HG02610 (cell line): ENCODE measurements at regions not wholly inside any gene's neighbourhood (a gene's known extent, or its start where the extent isn't known, plus 50 kb on each side); places are given as distances from the start of the nearest gene placed in this dataset.
"Not testable (repeated sequence)": the region's sequence is repeated elsewhere in the genome, so short reads cannot be mapped to it uniquely, and the experiment has no call there.

ENCODE experiments used
- ATAC-seq: cut with Tn5 transposase; IDR thresholded peaks from one replicate; pipeline ENCODE4 v1.9.1; 2021; ENCODE audit warnings: mild to moderate bottlenecking, moderate library complexity; ENCODE audit not compliant: unreplicated experiment

GRCh38 chr5:109283086-109283485 is 126.7 kb downstream of the PJA2 start:
- ATAC-seq, result not testable (repeated sequence)

- ATAC-seq, result no peak
These were observed 128.6 kb downstream of the PJA2 start for GRCh38 chr5:109281136-109281690.

DNA sequence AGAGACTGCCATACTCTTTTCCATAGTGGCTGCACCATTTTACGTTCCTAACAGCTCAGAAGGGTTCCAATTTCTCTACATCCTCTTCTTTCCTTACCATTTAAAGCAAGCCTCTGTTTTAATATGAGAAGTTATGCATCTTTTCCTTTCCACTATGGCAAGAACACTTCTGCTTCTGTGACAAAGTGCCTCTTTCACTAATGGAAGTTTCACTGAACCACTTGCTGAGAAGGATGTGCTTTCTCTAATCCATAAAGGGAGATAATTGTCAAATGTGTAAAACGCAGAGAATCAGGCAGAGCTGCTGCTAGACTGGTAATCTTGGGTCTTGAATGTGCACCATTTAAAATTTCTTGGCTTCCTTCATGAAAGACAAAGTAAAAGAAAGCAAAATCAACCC is 131.6 kb downstream of the PJA2 start:
- no peak for ATAC-seq

- no peak for ATAC-seq
These were observed 133.9 kb downstream of the PJA2 start for GRCh38 chr5:109275919-109276318.

DNA sequence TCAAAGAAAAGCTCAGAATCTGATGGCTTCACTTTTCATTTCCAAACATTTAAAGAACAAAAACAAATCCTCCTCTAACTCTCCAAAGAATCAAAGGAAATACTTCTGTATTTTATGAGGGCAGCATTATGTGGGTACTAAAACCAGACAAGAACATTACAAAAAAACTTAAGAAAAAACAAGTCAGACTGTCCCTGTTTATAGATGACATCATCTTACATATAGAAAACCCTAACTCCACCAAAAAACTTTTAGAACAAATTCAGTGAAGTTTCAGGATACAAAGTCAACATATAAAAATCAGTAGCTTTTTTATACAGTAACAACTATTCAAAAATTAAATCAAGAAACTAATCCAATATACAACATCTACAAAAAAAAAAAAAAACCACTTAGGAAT is 136.2 kb downstream of the PJA2 start:
- no peak for ATAC-seq

DNA sequence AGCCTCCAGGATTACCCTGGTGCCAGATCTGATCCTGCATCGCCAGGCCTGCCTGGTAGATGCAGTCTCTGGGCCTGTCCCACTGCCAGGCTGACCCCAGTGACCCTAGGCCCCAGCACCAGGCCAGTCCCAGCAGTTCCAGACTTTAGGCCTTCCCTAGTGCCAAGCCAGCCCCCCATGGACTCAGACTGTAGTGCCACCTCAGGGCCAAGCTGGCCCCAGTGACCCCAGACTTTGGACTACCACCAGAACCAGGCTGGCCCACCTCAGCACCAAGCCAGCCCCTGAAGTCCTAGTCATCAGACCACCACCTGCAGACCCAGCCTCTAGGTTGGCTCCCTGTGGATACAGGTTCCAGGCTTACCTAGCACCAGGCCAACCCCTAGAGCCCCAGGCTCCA is 142.5 kb downstream of the PJA2 start:
- ATAC-seq, result no peak

GRCh38 chr5:109258755-109259154 is 151.0 kb downstream of the PJA2 start:
- ATAC-seq, result no peak

DNA sequence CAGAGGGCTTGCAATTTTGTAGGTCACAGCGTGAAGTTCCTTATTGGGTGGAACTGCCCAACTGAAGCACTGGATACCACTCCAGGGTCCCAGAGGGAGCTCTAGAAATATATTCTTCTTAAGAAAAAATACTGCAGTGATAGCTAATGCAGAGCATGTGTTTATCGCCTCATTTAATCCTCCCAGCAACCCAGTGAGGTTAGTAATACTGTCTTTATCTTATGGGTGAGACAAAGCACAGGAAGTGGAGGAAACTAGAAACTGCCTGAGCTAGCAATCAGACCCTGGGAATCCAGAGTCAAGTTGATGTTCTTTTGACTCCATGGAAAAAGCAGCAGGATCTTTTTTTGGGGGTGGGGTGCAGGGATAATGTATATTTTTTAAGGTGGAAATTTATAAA is 153.3 kb downstream of the PJA2 start:
- ATAC-seq, result no peak

- ATAC-seq, result no peak
These were observed 155.3 kb downstream of the PJA2 start for GRCh38 chr5:109254511-109254910.

- ATAC-seq, result no peak
These were observed 156.5 kb downstream of the PJA2 start for GRCh38 chr5:109253262-109253661.

GRCh38 chr5:109252731-109253130 is 157.0 kb downstream of the PJA2 start:
- no peak for ATAC-seq

DNA sequence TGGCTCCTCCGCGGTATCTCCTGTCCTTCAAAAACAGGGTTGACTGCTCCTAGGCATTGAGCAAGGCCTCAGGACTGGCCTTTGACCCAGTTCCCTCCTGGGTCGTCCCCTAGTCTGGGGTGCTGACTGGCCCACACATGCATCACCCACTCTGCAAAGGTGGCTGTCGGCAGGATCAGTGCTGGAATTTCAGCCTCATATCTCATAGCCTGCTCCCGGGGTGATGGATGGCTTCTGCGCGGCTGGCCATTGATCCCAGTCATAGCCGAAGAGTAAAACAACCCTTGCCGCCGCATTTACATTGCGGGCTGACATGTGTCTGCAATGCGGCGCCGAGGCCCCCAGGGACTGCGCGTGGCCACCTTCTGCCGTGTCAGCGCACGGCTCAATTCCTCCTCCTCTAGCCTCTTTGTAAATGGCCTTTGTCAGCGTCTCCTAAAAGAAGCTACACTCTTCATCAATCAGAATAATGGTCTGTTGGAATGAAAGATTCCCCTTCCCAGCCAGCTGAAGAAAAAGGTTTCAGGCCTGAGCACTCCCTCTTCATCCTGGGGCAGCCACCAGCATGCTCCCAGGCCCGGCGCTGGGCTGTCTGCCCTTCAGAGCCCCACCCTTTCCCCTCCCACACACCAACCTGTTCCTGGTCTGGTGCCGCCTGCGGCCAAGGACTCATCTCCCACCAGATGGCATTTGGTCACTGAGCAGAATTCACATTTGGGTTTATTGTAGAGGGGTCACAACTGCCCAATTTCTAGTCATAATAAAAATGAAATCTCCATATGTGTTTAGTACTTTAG is 159.0 kb downstream of the PJA2 start:
- ATAC-seq, result no peak

DNA sequence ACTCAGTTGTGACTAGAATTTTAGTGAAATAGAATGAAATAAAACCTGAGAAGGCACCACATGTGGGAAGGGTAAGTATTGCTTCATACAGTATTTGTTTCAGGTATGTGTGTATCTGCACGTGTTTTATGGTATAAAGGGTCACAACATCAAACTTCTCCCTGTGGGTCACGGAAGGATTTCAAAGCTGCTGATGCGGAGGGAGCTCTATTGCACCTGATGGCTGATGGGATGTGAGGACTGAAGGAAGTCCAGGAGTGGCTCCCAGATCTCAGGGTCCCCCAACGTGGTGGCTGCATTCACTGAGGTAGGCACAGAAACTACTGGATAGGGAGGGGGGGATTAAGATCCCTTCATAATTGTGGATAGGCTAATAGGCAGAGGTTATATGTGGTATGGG is 159.7 kb downstream of the PJA2 start:
- no peak for ATAC-seq

- no peak for ATAC-seq
These were observed 160.6 kb downstream of the PJA2 start for GRCh38 chr5:109249126-109249525.

- ATAC-seq, result peak; percentile 74
These were observed 161.8 kb downstream of the PJA2 start for GRCh38 chr5:109247986-109248385.

GRCh38 chr5:109246841-109247592 is 162.8 kb downstream of the PJA2 start:
- ATAC-seq, result no peak
